NOMO-1 treated with dmso at 0.1 percent for 144 hours (cell line): ENCODE measurements at regions not wholly inside any gene's neighbourhood (a gene's known extent, or its start where the extent isn't known, plus 50 kb on each side); places are given as distances from the start of the nearest gene placed in this dataset.
"Not testable (repeated sequence)": the region's sequence is repeated elsewhere in the genome, so short reads cannot be mapped to it uniquely, and the experiment has no call there.

Experiments
- DNase-seq: peaks from one replicate; lab custom pipeline; 2025; ENCODE audit not compliant: unreplicated experiment; lab: John Stamatoyannopoulos, UW

DNA sequence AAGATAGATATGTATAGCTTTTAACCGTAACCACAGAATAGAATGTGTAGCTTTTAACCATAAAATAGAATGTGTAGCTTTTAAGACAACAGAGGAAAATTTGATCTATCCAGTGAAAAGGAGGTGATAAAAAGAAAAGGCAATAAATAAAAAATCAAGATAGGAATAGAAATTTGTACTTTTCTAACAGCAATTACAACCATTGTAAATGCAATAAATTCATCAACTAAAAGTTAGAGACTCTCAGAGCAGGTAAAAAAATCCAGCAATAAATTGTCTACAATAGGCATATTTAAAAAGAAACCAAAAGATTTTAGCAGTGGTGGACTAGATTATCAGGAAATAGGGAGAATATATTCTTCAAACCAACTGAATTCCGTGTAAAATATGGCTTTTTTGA, 63.8 kb upstream of the ABHD2 start:
- DNase-seq, result no peak

DNA sequence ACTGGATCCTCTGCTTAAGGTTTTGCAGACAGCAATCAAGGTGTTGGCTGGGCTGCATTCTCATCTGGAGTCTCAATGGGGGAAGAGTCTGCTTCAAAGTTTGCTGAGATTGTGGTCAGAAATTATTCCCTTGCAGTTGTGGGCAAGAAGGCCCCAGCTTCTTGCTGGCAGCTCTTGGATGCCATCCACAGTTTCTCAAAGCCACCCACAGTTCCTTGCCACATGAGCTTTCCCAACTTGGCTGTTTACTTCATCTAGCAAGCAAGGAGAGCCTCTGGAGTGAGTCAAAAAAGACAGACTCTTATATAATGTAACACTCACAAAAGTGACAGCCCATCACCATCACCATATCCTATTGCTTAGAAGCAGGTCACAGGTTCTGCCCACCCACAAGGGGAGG, 62.1 kb upstream of the ABHD2 start:
- no peak for DNase-seq

- DNase-seq, result no peak
Measured at GRCh38 chr15:89028036-89028435, 60.2 kb upstream of the ABHD2 start.

DNA sequence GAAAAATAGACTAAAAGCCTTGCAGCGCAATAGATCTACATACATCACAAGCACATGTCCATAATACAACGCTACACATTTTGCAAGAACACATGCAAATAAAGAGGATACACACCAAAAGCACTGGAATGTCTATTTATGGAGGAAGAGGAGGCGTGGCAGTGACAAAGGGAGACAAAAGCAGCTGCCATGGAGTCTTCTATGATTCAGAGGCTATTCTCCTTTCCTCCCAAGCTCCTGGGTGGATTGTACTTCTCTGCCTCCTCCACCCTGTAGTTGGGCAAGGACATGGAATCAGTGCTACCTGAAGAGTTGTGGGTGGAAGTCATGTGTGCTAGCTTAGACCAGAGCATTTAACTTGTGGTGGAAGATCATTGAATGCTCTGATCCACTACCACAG, 57.9 kb upstream of the ABHD2 start:
- no peak for DNase-seq

DNA sequence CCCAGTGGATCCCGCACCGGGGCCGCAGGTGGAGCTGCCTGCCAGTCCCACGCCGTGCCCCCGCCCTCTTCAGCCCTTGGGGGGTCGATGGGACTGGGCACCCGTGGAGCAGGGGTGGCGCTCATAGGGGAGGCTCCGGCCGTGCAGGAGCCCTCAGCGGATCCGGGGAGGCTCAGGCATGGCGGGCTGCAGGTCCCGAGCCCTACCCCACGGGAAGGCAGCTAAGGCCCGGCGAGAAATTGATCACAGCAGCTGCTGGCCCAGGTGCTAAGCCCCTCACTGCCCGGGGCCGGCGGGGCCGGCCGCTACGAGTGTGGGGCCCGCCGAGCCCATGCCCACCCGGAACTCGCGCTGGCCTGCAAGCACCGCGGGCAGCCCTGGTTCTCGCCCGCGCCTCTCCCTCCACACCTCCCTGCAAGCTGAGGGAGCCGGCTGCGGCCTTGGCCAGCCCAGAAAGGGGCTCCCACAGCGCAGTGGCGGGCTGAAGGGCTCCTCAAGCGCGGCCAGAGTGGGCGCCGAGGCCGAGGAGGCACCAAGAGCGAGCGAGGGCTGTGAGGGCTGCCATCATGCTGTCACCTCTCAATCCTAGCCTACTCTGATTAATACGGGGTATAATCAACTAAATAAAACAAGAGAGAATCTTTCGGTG, 56.5 kb upstream of the ABHD2 start:
- DNase-seq, result not testable (repeated sequence)

DNA sequence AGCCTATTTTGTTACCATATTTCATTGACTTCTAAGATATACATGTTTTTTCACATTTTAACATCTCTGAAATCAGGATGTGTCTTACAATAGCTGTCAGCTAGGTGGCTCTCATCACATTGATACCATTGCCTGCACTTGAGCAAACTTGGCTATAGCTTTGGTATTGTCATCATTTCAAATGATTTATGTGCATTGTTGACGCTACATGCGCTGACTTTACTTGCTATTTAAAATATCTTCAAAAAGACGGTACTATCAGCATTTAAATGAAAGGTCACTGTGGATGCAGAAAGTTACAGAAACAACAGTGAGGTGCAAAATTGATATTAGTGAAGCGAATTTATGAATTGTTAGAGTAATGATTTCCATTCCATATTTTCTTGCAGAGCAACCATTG, 54.0 kb upstream of the ABHD2 start:
- no peak for DNase-seq

- no peak for DNase-seq
Measured at GRCh38 chr15:89035150-89035549, 53.1 kb upstream of the ABHD2 start.

- DNase-seq, result no peak
Measured at GRCh38 chr15:89035658-89036057, 52.6 kb upstream of the ABHD2 start.

- no peak for DNase-seq
Measured at GRCh38 chr15:89038146-89038545, 50.1 kb upstream of the ABHD2 start.
